Keratinocyte (primary cell): ENCODE measurements at regions not wholly inside any gene's neighbourhood (a gene's known extent, or its start where the extent isn't known, plus 50 kb on each side); places are given as distances from the start of the nearest gene placed in this dataset.

Source experiments
- DNase-seq: peaks from one replicate; pipeline ENCODE4 v3.0.0-alpha.2; 2011; ENCODE audit warnings: low read depth, missing footprints, low spot score
- FAIRE-seq: peaks from 2 replicates; lab custom pipeline; 2011; peaks lifted over from hg19 to GRCh38; lab: Jason Lieb, UNC
- H2AFZ ChIP-seq: 2 replicates; pipeline ENCODE4 v1.6.0; 2012; ENCODE audit warnings: low read length, control low read depth, inconsistent platforms; ENCODE audit not compliant: control insufficient read depth
- H3K27ac ChIP-seq: 2 replicates; pipeline ENCODE4 v1.5.1; 2011; ENCODE audit warnings: low read length; ENCODE audit not compliant: control insufficient read depth, insufficient read depth
- H3K27me3 ChIP-seq: 3 replicates; pipeline ENCODE4 v1.6.0; 2011; ENCODE audit warnings: low read length; ENCODE audit not compliant: control insufficient read depth, insufficient read depth; ENCODE audit errors: extremely low read depth
- H3K36me3 ChIP-seq, 2 experiments: 2 replicates in 1 of 2; 3 replicates in 1 of 2; pipeline ENCODE4 v1.5.1; 2011; ENCODE audit warnings: low read length in 2 of 2, mild to moderate bottlenecking in 1 of 2; ENCODE audit not compliant: control insufficient read depth in 2 of 2, insufficient read depth in 2 of 2; ENCODE audit errors: extremely low read depth in 1 of 2
- H3K4me1 ChIP-seq: 3 replicates; pipeline ENCODE4 v1.5.1; 2011; ENCODE audit warnings: low read length; ENCODE audit not compliant: control insufficient read depth, insufficient read depth; ENCODE audit errors: extremely low read depth
- H3K4me2 ChIP-seq: 3 replicates; pipeline ENCODE4 v1.6.0; 2011; ENCODE audit warnings: low read depth, low read length; ENCODE audit not compliant: control insufficient read depth, insufficient read depth; ENCODE audit errors: extremely low read depth
- H3K4me3 ChIP-seq, 3 experiments: fragments of 200-600 bp in 1 of 3; sonication (generic) in 1 of 3; 2 replicates in 2 of 3; 3 replicates in 1 of 3; pipeline ENCODE4 v1.5.1; 2011 to 2016; ENCODE audit warnings: low read length in 3 of 3, mild to moderate bottlenecking in 3 of 3, control low read depth in 2 of 3, inconsistent platforms in 1 of 3, low read depth in 1 of 3, mixed read lengths in 1 of 3, mixed run types in 1 of 3, moderate library complexity in 1 of 3; ENCODE audit not compliant: control insufficient read depth in 2 of 3, insufficient read depth in 2 of 3; ENCODE audit errors: extremely low read depth in 1 of 3
- H3K79me2 ChIP-seq: 2 replicates; pipeline ENCODE4 v1.6.0; 2012; ENCODE audit warnings: low read length; ENCODE audit not compliant: control insufficient read depth, insufficient read depth
- H3K9ac ChIP-seq: 3 replicates; pipeline ENCODE4 v1.6.0; 2011; ENCODE audit warnings: low read length; ENCODE audit not compliant: control insufficient read depth, insufficient read depth; ENCODE audit errors: extremely low read depth
- H3K9me1 ChIP-seq: 3 replicates; pipeline ENCODE4 v1.6.0; 2011; ENCODE audit warnings: low read length; ENCODE audit not compliant: control insufficient read depth, insufficient read depth; ENCODE audit errors: extremely low read depth
- H3K9me3 ChIP-seq: 2 replicates; pipeline ENCODE4 v1.5.1; 2012; ENCODE audit warnings: low read depth, low read length; ENCODE audit not compliant: control insufficient read depth
- H4K20me1 ChIP-seq: 3 replicates; pipeline ENCODE4 v1.6.0; 2011; ENCODE audit warnings: low read length; ENCODE audit not compliant: control insufficient read depth, insufficient read depth; ENCODE audit errors: extremely low read depth
- EZH2 ChIP-seq: IDR thresholded peaks from one replicate; pipeline ENCODE4 v1.6.1; 2012; ENCODE audit warnings: inconsistent platforms, mild to moderate bottlenecking, low read length, moderate library complexity
- dilution Hi-C: fragments of 300-500 bp; cut with MboI; formaldehyde crosslinking; loops from one replicate; pipeline ENCODE4 v1.7.0; 2020; ENCODE audit warnings: low sequenced_read_pairs; ENCODE audit not compliant: extremely low pct_ligation_motif_present
- TF ChIP-seq, protein P1 (sequence below), 3 experiments: IDR thresholded peaks in 1 of 3; conservative IDR thresholded peaks in 1 of 3; optimal IDR thresholded peaks in 1 of 3; 2 replicates in 2 of 3; 3 replicates in 1 of 3; pipeline versions ENCODE3 to v1.5.1; 2011; ENCODE audit warnings: low read length in 3 of 3, mild to moderate bottlenecking in 3 of 3, moderate library complexity in 2 of 3, control low read depth in 1 of 3, inconsistent platforms in 1 of 3; ENCODE audit not compliant: insufficient read depth in 2 of 3; ENCODE audit errors: extremely low read depth in 1 of 3

DNA sequence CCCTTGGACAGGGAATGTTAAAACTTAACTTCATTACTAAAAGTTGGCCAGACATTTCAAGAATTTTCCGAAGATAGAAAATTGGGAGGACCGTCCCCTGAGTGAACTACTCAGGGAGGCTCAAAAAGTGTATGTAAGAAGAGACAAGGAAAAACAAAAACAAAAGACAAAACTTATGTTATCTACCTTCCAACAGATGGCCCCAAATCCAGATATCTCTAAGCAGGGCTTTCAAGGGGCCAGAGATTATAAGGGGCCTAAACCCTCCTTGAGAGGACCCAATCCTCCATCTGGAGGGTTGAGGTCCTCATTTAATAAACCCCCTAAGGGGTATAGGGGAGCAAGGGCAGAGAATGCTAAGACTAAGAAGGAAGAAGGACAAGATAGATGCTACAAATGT lies 203.6 kb downstream of the SH2D4B start:
- TF ChIP-seq, protein P1, sequence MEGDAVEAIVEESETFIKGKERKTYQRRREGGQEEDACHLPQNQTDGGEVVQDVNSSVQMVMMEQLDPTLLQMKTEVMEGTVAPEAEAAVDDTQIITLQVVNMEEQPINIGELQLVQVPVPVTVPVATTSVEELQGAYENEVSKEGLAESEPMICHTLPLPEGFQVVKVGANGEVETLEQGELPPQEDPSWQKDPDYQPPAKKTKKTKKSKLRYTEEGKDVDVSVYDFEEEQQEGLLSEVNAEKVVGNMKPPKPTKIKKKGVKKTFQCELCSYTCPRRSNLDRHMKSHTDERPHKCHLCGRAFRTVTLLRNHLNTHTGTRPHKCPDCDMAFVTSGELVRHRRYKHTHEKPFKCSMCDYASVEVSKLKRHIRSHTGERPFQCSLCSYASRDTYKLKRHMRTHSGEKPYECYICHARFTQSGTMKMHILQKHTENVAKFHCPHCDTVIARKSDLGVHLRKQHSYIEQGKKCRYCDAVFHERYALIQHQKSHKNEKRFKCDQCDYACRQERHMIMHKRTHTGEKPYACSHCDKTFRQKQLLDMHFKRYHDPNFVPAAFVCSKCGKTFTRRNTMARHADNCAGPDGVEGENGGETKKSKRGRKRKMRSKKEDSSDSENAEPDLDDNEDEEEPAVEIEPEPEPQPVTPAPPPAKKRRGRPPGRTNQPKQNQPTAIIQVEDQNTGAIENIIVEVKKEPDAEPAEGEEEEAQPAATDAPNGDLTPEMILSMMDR (optimal IDR thresholded peaks at IDR 0.05 in 1 of 3, IDR thresholded peaks at IDR 0.05 in 1 of 3, conservative IDR thresholded peaks at IDR 0.05 in 1 of 3; ENCODE audit: extremely low read depth in 1 of 3, insufficient read depth in 2 of 3, low read length in 3 of 3) = no peak
- no peak for TF ChIP-seq EZH2
- H3K9me3 ChIP-seq = peaks cover 1% of the 10 kb centered on the region
- H3K79me2 ChIP-seq = no peaks in the 10 kb centered on the region
- H3K4me2 ChIP-seq = no peak overlapping the region
- no peaks in the 10 kb centered on the region for H3K36me3 ChIP-seq
- H3K4me3 ChIP-seq = no peak overlapping the region
- no peaks in the 10 kb centered on the region for H4K20me1 ChIP-seq
- dilution Hi-C loops = no loop called here
- H3K4me1 ChIP-seq = no peaks in the 10 kb centered on the region
- FAIRE-seq (no peak), DNase-seq (no peak)
- no peak overlapping the region for H3K9ac ChIP-seq
- H2AFZ ChIP-seq = no peak overlapping the region
- no peaks in the 10 kb centered on the region for H3K27me3 ChIP-seq
- no peaks in the 10 kb centered on the region for H3K9me1 ChIP-seq
- H3K27ac ChIP-seq = no peak overlapping the region

DNA sequence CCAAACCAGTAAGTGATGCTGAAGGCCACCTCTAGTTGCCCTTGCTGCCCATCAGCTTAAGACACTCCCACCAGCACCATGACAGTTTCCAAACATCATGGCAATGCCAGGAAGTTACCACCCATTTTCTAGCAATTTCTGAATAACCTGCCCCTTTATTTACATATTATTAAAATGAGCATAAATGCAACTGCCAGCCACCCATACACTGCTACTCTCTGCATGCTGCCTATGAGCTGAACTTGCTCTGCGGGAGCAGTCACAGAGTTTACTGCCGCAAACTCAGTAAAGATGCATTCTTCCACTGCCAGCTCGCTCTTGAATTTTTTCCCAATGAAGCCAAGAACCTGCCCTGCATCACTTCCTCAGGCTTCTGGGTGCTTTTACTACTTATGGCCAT lies 212.6 kb downstream of the SH2D4B start:
- no peak for DNase-seq
- no peaks in the 10 kb centered on the region for H4K20me1 ChIP-seq
- H3K9me1 ChIP-seq = no peaks in the 10 kb centered on the region
- H3K9ac ChIP-seq = no peak overlapping the region
- no peak overlapping the region for H3K4me3 ChIP-seq
- no peak overlapping the region for H2AFZ ChIP-seq
- dilution Hi-C loops = no loop called here
- FAIRE-seq = no peak
- no peaks in the 10 kb centered on the region for H3K79me2 ChIP-seq
- TF ChIP-seq, protein P1 (optimal IDR thresholded peaks at IDR 0.05 in 1 of 3, IDR thresholded peaks at IDR 0.05 in 1 of 3, conservative IDR thresholded peaks at IDR 0.05 in 1 of 3; ENCODE audit: extremely low read depth in 1 of 3, insufficient read depth in 2 of 3, low read length in 3 of 3) = no peak
- TF ChIP-seq EZH2 = no peak
- H3K36me3 ChIP-seq = no peaks in the 10 kb centered on the region
- H3K4me1 ChIP-seq = no peaks in the 10 kb centered on the region
- H3K9me3 ChIP-seq = no peaks in the 10 kb centered on the region
- H3K27ac ChIP-seq = no peak overlapping the region
- H3K4me2 ChIP-seq = no peak overlapping the region
- H3K27me3 ChIP-seq = no peaks in the 10 kb centered on the region
